CD4-positive, alpha-beta T cell treated with Interleukin-17A for 1 hour (primary cell): ENCODE measurements at regions not wholly inside any gene's neighbourhood (a gene's known extent, or its start where the extent isn't known, plus 50 kb on each side); places are given as distances from the start of the nearest gene placed in this dataset.
A peak's percentile ranks its signal among the peaks of the same experiment; 100 is the strongest.
"Not testable (repeated sequence)": the region's sequence is repeated elsewhere in the genome, so short reads cannot be mapped to it uniquely, and the experiment has no call there.

Experiments used
- DNase-seq: peaks from one replicate; pipeline ENCODE4 v3.0.0-alpha.2; 2020

DNA sequence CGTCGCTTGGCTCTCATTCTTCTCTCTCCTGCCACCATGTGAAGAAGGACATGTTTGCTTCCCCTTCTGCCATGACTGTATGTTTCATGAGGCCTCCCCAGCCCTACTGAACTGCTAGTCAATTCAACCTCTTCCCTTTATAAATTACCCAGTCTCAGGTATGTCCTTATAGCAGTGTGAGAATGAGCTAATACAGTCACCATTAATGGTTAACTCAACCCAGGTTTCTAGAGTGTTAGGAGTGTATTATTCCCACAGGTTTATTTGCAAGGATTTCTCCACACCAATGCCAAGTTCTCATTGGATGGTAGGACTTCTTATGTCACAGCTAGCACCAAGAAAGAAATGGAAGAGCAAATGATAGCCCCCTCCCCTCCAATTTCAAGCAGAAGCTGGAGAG lies 71.9 kb downstream of the DYNAP start:
- DNase-seq = no peak

DNA sequence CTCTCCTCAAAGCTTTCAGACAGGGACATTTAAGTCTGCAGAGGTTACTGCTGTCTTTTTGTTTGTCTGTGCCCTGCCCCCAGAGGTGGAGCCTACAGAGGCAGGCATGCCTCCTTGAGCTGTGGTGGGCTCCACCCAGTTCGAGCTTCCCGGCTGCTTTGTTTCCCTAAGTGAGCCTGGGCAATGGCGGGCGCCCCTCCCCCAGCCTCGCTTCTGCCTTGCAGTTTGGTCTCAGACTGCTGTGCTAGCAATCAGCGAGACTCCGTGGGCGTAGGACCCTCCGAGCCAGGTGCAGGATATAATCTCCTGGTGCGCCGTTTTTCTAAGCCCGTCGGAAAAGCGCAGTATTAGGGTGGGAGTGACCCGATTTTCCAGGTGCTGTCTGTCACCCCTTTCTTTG lies 78.7 kb downstream of the DYNAP start:
- DNase-seq = not testable (repeated sequence)

DNA sequence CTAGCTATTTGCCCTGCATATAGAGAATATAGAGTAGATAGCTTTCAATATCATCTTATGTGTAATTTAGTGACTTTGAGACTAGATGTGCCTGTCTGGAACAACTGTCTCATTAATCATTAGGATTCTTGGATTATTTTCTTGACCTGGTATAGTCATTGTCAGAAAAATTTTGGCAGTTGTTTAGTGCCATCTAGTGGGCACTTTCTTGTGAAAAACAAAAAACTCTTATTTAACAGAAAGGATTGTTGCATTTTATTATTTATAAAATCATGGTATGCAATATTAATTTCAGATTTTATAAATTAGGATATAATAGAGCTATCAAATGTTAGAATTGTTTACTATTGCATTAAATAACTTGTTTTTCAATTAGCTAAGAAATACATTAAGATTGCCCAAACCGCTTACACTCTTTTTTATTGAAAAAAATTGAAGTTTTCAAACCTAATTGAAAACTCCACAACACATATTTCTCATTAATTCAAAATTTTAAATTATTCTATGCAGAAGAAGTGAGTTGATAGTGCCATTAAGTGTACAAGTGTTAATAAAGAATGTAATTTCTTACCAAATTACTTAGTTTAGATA lies 80.3 kb downstream of the DYNAP start:
- DNase-seq = peak; percentile 41

DNA sequence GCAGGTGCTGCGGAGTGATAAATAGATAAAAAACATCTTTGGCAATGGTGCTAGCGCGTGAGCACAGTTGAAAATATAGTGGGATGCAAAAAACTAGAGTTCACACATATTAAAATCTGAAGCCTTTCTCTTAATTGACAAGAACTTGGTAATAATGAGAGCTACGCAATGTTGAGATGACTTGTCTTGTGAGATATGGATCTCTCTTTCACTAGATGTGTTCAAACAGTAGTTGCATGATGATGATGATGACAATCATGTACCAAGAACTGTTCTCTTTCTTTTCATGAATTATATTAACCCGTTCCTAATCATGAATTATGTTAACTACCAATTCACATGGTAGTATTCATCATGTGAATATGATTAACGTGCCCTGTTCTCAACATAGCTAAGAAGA lies 81.1 kb downstream of the DYNAP start:
- DNase-seq = no peak

DNA sequence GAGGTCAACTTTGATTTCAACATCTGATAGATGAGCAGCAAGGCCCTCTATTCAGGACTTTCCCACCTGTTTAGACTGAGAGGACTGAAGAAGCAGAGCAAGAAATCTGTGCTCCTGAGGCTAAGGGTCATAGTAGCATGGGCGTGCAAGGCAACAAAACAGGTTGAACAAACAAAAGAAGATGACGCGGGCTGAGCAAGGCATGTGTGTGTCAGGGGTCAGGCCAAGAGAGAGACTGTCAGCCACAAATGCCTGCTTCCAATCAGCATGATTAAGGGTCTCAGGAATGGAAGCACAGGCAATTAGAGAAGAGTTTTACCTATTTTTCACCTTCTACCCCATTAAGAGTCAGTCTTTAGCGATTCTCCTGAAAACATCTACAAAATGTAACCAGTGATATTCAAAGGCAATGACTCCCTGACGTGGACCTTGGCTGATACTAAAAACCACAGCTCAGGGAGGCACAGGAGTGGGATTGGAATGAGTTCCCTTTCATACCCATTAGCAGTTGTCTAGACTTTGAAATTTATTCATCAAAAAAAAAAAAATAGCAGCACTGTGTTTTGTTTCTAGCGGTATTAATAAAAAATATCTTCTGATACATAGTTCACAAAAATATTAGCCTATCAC lies 81.9 kb downstream of the DYNAP start:
- DNase-seq = no peak

DNA sequence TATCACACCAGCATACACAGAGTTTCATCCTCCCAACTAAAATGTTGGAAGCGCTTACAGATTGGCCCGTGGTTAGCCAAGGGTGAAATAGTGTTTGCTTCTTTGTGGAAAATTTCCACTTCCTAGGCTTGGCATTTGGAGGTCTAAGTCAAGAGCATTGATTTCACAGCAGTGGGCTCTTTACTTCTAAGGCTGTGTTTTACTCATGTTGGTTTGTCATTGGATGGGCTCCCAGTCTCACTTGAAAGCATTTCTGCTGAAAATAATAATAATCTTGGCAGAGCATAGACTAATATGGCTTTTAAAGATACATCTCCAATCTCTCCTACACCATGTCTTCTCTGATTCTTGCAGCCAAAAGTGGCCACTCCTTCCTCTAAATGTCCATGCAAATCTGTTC lies 82.9 kb downstream of the DYNAP start:
- DNase-seq = no peak

DNA sequence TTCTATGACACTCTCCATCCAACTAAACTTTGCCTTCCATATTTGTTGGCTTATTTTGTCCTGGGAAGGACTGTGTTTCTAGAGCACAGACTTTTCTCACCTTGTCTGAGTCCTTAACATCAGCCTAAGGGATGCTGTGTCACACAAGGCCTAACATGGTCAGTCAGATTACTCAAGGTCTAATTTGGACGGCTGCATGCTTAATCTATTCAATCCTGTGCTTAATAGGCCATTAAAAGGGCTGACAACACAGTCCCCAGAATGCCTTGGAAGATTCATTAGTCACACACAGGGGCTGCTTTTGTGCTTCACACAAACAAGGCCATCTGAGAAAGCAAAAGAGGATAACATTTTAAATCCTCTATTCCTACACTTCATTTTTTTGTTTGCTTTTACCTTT lies 84.0 kb downstream of the DYNAP start:
- no peak for DNase-seq

DNA sequence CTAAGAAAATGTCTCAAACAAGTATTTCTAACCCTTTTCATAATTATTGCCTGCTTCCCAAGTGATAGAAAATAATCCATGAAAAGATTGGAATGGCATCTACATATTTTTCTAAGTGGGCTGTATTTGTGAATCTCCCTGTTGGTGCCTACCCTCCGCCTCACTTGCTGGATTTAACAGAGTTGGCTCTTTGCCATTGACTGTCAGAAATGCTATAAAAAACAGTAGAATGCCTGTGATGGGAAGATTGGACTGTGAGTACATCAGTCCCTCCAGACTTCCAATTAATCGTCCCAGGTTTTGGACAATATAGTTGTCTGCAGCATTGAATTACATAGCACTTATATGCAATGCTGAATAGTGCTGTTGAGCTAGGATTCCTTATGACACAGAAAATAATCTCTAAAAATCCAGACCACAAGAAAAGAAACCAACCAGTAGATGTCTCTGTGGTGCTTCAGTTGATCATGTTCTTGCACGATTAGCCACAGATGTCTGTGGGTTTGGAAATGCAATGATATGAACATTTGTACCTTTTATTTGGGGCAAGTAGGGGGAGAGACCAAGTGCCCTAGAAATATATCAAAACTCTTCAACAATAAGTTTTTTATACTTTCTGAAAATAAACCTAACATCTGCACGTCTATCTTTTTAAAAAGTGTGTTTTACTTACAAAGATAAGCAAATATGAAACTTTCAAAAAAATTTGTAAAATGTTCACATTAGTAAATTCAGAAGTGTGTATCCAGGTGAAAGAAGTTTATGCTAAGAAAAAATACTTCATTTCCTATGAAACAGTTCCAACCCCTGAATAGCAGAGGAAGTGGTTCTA lies 88.5 kb downstream of the DYNAP start:
- DNase-seq = peak; percentile 49

DNA sequence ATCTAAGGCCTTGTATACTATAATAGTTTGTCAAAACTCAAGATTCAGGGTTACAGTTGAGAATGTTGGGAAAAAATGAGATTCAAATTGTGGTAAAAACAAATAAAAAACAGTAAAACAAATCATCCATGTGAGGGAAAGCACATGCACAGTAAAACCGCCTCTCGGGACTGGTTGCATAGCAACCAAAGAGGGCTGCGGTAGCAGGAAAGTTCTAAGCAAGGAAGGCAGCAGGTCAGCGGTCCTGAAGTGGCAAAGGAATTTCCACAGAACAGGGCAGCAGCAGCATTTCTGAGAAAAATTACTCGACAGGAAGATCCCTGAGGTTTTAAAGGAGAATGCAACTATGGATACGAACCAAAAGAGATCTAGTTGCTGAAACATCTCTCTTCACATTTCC lies 93.7 kb downstream of the DYNAP start:
- no peak for DNase-seq

DNA sequence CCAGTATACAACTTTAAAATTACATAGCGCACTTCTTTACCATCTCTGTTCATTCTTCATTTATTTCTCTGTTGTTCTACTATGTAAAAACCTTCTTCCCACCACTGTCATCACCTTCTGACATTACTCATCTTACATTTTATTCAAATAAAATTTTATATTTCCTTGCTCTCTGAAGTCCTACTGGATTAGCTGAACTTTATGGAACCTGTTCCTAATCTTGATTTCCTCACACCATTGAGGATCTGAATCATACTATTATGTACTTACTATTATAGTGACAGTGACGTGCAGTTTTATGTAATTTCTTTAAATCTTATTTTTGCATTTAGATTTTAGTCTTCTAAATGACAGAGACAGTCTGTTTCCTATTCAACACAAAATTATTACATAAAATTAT lies 98.3 kb downstream of the DYNAP start:
- no peak for DNase-seq

DNA sequence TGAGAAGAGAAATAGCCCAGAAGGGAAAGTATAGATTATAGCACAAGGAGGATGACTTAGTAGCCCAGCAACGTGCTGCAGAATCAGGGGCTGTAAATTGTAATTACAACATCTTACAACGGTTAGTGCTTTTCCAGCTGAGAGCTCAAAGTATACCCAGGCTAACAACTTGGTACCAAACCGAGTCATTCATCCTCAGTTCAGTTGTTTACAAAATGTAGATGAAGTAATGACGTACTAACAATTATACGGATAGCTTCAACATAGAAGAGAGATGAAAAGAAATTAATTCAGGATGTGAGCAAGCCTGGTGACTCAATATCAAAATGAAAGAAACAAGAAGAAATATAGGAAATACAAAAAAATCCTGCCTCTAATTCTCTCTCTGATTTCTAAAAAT lies 99.2 kb downstream of the DYNAP start:
- DNase-seq = no peak

DNA sequence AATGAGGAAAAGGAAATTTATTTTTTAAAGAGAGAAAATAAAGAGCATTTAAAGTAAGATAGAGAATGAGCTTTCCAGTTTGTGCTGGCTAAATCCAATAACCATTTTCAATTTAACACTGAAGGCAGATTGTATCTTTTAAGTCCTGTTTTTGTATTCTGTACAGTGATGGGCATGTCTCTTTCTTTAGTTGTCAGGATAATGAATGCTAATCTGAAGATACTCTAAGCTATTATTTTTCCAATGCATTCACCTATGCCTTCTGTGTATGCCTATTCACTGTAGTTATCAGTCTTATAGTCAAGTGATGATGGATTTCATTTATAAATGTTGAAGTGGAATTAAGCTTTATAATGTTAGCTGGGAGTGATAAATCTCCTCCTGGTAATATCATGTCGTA lies 101.4 kb downstream of the DYNAP start:
- DNase-seq = no peak

DNA sequence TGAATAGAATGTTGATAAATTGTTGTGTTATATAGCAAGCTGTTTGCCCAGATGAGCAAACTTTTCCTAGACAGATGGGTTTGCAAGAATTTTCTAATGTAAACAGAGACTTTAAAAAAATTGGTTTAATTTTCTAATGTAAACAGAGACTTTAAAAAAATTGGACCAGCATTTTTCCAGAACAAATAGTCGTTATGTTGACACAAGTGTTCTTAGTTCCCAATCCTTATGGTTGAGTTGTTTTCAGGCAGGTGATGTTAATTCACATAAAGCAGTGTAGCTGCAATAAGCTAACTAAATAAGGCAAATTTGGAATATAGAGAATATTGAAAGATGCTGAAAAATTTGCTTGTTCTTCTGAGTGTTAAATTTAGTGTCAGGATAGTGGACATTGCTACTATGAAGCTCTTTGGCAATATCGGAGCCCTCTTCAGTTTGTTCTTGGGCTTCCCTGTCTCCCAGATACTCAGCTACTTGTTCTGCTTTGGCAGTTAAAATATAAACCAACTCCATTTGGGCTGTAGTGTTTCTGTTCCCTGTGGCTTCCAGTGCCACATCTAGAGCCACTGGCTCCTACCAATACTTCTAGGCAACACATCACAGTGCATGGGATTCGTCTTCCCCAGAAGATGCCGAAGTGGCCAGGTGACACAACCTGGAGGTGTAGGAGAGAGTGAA lies 105.7 kb downstream of the DYNAP start:
- DNase-seq = no peak

DNA sequence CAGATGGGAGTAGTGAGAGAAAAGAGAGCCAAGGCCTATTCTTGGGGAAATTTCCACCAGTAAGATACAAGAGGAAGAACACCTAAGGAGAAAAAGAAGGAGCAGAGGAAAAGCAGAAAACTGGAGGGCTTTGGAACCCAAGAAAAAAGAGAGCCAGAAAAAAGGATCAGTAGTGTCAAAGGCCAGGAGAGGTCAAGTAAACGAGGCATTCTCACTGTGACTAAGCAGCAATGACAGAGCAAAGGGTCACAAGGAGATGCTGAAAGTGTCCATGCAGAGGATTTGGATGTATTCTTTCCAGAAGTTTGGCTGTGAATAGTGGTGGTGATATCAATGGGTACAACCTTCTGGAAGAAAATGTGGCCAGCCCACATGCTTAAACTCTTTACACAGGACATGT lies 109.5 kb downstream of the DYNAP start:
- no peak for DNase-seq

DNA sequence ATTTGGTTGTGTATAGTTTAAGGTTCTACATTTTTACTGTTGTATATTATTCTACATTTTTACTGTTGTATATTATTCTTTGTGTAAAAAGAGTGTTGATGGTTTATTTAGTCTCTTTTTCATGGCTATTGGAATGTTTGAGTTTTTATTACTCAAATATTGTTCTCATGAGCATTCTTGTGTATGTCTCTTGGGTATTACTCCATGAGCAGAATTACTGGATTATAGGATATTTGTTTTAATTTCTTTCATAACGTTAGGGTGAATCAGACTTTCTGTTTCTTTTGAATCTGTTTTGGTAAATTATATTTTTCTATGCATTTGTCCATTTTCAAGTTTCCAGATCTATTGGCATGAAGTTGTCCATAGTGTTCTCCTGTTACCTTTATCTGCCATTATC lies 111.6 kb downstream of the DYNAP start:
- DNase-seq = no peak

DNA sequence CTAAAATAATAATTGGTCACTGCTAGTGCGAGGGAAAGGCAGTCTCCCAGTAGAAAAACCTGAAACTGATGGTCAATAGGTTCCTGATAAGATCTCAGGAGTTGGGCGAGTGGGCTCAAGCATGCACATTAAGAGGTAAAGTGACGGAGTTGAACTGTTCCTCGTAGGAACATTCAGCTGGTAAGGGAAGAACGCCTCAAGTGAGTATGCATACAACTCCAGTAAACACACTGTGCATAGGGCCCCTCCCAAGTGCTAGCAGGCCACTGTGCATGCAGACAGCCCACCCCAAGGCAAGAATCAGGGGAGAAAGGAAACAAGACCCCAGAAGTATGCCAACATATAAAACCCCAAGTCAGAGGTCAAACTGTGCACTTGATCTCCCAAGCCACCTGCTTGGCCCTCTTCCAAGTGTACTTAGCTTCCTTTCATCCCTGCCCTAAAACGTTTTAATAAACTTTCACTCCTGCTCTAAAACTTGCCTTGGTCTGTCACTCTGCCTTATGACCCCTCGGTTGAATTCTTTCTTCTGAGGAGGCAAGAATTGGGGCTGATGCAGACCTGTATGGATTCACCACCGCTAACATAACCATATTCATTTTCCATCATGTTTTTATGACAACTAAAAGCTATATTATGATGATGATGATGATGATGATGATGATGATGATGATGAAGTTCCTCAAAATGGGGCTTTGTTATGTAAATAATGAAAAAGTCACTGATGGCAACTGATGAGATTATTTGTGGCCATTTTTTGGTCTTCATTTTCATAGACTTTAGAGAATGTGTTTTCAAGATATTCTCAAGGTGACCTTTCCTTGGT lies 118.0 kb upstream of the RAB27B start:
- DNase-seq = no peak

DNA sequence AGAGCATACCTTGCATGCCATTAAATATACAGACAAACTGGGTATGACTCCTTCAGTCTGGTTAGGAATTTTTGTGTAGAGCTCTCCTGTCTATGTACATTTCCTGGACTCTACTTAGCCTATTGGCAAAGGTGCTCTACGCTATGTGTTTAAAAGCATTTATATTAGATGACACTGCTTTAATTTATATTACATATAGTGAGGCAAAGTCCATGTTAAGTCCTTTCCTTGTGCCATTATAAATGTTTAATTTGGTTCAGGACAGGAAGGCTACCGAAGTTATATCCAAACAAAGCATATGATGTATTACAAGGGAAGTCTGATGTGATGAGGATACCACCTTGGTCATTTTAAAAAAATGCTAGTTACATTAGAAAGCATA lies 117.4 kb upstream of the RAB27B start:
- DNase-seq = no peak

DNA sequence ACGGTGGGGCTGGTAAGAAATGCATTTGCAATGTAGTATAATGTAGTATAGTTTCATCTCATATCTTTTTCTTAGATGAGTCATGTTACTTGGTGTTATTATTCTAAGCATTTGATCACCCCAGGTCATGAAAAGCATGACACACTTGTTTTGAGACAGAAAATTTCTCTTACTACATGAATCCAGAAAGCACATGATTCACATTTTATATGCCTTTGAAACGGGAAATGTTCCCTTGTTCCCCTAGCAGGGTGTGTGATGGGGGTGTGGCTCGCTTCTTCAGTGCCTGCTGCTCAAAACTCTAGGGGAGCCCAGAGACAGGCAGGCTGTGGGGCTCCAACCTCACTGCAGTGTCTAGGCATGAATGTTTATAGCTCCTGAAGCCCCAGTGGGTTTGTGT lies 116.0 kb upstream of the RAB27B start:
- no peak for DNase-seq

DNA sequence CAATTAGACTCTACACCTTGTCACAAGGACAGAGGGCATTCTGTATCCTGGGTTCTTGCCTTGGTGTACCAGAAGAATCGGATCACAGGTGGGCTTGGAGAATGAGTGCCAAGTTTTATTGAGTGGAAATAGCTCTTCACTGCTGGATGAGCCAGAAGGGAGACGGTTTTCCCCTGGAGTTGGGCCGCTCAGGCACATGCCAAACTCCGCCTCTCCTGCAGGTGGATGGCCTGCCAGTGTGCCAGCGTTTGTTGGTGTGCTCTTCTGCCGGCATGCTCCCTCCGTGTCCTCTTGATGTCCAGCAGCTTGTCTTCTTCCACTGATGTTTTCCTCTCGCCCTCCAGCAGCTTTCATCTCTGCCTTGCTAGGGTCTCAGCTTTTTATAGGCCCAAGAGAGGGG lies 115.5 kb upstream of the RAB27B start:
- DNase-seq = no peak

DNA sequence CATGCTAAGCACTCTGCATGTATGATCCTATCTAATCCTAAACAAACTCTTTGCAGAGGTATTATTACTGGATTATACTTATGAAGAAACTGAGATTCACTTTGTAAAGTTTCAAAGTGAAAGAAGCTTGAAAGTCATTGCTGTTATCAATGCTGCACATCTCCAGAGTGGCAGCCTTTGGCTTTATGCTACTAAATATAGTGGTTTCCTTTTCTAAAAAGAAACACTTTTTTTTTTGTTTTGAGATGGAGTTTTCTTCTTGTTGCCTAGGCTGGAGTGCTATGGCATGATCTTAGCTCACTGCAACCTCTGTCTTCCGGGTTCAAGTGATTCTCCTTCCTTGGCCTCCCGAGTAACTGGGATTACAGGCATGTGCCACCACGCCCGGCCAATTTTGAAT lies 114.9 kb upstream of the RAB27B start:
- peak; percentile 7 for DNase-seq

DNA sequence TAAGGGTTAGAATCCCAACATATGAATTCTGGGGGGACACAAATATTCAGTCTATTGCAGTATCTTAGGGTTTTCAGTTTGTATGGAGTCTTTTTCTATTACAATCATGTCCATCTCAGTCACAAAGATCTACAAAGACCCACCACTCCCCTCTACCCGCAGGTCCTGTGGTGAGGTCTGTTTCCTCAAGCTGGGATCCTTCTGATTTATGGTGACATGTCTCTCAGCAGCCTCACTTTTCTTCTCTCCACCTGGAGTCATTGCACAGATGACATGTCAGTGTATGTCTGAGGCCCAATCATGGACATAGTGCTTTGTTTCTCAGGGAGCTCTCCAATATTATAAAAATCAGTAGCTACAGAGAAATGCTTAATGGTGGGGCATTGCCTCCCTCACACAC lies 113.4 kb upstream of the RAB27B start:
- no peak for DNase-seq

DNA sequence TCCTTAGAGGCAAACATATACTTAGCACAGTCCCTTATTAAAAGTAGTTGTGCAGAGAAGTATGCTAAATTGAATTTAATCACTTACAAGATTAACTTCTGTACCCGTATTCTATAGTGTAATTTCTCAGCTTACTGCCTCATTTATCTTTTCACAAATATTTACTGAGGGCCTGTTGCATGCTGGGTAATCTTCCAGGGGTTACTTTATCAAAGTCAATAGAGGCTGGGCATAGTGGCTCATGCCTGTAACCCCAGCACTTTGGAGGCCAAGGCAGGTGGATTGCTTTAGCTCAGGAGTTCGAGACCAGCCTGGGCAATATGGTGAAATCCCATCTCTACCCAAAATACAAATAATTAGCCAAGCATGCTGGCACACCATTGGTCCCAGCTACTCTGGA lies 111.7 kb upstream of the RAB27B start:
- no peak for DNase-seq
